NCI-H2081 treated with DMSO at 0.1 percent for 48 hours (cell line): ENCODE measurements at regions not wholly inside any gene's neighbourhood (a gene's known extent, or its start where the extent isn't known, plus 50 kb on each side); places are given as distances from the start of the nearest gene placed in this dataset.

Experiments used
- DNase-seq: peaks from one replicate; lab custom pipeline; 2025; lab: John Stamatoyannopoulos, UW

- no peak for DNase-seq
These were observed 124.4 kb downstream of the FBXO15 start for GRCh38 chr18:74023220-74023619.

- no peak for DNase-seq
These were observed 127.8 kb downstream of the FBXO15 start for GRCh38 chr18:74019864-74020263.

DNA sequence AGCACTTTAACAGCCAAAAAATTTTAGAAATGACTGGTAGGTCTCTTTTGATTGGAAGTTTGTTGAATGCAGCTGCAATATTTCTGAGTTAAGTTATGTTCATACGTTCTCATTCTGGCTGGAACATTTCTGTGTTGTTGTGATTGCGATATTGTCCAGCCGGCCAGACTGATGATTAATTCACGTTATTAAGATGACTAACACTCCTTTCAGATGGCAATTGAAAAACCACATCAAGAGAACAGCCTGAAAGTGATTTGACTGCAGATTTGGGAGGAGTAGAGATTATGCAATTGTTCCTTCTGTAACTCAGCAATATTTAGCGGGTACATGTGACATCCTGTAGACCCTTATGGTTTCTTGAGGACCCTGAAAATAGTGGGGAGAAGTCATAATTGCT is 133.7 kb downstream of the FBXO15 start:
- DNase-seq, result no peak

- DNase-seq, result no peak
These were observed 134.5 kb downstream of the FBXO15 start for GRCh38 chr18:74012954-74013630.

DNA sequence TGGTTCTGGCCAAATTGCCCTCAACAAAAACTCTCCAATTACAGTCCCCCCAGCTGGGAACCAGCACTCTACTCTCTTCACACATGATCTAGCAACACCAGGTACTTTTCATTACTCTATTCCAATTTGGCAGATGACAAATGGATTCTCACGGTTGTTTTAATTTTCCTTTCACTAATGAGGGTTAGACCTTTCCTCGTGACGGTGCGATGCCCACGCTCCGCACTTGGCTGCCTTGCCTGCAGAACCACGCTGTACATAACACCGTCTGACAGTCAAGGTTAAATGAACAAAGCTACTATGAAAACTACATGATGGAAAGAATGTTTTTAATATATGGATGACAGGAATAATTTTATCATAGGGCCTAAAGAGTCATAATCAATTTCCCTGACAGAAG is 141.5 kb downstream of the FBXO15 start:
- no peak for DNase-seq

- DNase-seq, result no peak
These were observed 142.1 kb downstream of the FBXO15 start for GRCh38 chr18:74005320-74006109.

- DNase-seq, result no peak
These were observed 155.2 kb downstream of the FBXO15 start for GRCh38 chr18:73992242-73993022.

- DNase-seq, result no peak
These were observed 156.1 kb downstream of the FBXO15 start for GRCh38 chr18:73991570-73991969.

DNA sequence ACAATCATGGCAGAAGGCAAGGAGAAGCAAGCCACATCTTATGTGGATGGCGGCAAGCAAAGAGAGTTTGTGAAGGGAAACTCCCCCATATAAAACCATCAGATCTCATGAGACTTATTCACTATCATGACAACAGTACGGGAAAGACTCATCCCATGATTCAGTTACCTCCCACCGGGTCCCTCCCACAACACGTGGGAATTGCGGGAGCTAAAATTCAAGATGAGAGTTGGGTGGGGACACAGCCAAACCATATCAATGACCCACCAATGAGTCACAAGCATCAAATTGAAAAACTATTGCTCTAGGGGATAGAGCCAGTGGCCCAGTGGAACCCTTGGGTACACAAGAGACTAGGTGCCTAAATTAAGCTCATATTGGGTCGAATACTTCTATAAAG is 157.4 kb downstream of the FBXO15 start:
- DNase-seq, result no peak

- no peak for DNase-seq
These were observed 160.2 kb downstream of the FBXO15 start for GRCh38 chr18:73987247-73987980.

- DNase-seq, result no peak
These were observed 160.9 kb downstream of the FBXO15 start for GRCh38 chr18:73986711-73987110.

- DNase-seq, result no peak
These were observed 161.6 kb downstream of the FBXO15 start for GRCh38 chr18:73985855-73986625.

- DNase-seq, result no peak
These were observed 163.7 kb downstream of the FBXO15 start for GRCh38 chr18:73983970-73984369.

- DNase-seq, result no peak
These were observed 164.1 kb downstream of the FBXO15 start for GRCh38 chr18:73983496-73983895.

DNA sequence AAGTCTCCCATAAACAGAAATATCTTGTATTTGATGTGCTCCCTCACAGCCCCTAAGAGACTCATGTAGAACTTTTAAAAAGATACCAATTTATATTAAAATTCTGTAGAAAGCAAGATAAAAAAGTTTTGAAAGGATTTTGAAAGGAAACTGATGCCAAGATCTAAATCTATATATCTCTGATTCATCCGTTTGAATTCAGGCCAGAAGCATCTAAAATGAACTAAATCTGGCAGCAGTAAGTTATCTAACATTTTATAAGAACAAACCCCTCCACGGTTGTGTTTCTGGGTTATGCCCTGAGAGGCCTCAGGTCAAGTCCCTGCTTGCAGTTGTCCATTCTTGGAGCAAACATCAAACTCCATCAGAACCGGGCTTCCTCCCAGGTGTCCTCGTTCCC is 165.8 kb downstream of the FBXO15 start:
- no peak for DNase-seq

DNA sequence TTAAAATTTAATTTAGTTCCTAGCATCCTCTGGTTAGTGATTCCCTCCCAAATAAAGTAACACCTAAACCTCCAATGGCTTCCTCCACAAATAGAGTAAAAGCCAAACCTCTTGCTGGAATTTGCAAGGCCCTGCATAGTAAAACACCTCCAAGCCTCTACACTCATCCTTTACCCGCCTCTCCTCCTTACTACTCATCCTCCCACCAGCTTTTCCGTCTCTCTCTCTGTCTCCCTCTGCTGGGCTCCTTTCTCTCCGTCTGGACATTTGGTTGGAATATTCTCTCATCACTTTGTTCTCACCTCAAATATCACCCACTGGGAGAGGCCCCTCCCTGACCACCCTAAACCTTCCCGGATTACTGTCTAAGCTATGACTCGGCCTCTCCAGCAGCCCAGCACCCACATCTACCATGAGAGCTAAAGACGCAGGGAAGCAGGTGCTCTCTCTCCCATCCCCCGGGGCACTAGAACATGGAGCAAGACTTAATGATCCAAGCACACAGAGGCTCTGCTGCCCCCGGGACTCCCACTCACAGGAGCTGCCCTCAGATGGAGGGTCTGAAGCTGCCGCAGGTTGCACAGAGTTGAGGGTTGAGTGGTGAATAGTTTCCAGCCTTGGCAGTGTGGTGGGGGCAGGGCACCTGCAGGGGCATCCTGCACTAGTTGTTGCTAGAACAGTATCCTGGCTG is 167.2 kb downstream of the FBXO15 start:
- DNase-seq, result no peak

GRCh38 chr18:73979742-73980141 is 167.9 kb downstream of the FBXO15 start:
- no peak for DNase-seq

DNA sequence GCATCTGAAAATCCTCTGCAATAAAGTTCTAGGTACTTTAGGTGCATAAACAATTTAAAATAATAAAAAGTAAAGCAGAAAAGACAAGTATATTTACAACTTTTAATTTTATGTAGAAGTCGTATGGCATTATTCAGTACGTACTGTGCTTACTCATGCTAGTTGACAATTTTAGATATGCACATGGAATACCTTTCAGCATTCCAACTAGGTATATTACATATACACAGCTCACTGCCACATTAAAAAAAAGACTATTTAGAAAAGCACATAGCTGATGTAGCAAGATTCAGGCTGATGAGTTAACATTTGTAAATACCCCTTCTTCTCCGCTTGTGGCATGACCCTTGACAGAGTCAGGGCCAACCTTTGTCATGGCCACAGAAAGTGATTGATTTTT is 171.2 kb downstream of the FBXO15 start:
- no peak for DNase-seq

DNA sequence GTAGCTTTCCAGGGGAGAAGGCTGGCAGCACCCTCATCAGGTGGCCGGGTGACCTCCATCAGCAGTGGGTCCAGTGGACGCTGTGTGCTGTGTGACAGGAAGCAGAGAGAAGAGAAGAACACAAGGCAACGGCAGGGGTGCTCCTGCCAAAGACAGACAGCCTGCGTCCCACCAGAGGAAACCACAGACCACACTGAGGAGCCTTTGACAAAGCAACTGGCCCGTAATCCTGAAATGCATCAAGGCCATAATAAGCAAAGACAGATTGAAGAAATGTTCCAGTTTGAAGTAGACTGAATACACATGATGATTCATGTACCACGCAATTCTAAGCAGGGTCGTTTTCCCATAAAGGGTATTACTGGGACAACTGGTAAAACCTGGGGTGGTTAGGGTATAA is 172.4 kb downstream of the FBXO15 start:
- no peak for DNase-seq

GRCh38 chr18:73973972-73974371 is 173.7 kb downstream of the FBXO15 start:
- DNase-seq, result no peak

DNA sequence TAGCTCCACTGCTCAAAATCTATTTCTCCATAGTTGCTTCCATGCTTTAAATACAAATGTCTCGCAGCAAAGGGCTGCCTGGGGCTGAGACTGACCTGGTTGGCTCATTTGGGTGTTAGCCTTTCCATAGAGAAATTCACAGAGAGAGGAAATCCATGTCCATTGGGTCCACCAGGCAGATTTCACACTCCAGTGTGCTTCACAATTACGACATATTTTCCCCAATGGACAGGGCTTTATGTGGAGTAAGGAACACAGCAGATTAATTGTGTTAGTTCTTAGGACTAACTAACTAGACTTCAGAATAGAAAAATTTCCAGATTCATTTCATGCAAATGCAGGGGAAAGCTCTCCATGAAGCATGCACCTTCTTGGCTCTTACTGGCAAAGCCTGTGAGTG is 180.7 kb downstream of the FBXO15 start:
- DNase-seq, result no peak
